Sigmoid colon (tissue), 6 donors: ENCODE measurements at regions not wholly inside any gene's neighbourhood (a gene's known extent, or its start where the extent isn't known, plus 50 kb on each side); places are given as distances from the start of the nearest gene placed in this dataset.
A peak's percentile ranks its signal among the peaks of the same experiment; 100 is the strongest.

Experiments used
- DNase-seq: peaks from one replicate; pipeline ENCODE4 v3.0.0-alpha.2; 2019
- H3K27ac ChIP-seq, 4 donors: fragments of 200-600 bp; sonication (generic); one replicate each; pipeline ENCODE4 v1.5.1; 2016 to 2019; ENCODE audit warnings: mild to moderate bottlenecking in 1 of 4
- H3K27me3 ChIP-seq, 3 donors: fragments of 200-600 bp; sonication (generic); one replicate each; pipeline ENCODE4 v1.5.1; 2019; ENCODE audit warnings: mild to moderate bottlenecking in 1 of 3
- H3K36me3 ChIP-seq, 4 donors: fragments of 200-600 bp; sonication (generic); one replicate each; pipeline ENCODE4 v1.5.1; 2016 to 2019
- H3K4me1 ChIP-seq, 4 donors: fragments of 200-600 bp; sonication (generic); one replicate each; pipeline ENCODE4 v1.5.1; 2017 to 2019
- H3K4me3 ChIP-seq, 4 donors: fragments of 200-600 bp; sonication (generic); one replicate each; pipeline ENCODE4 v1.5.1; 2017 to 2019; ENCODE audit warnings: mild to moderate bottlenecking in 2 of 4, moderate library complexity in 1 of 4
- H3K9me3 ChIP-seq, 4 donors: fragments of 200-600 bp in 3 of 4; sonication (generic) in 3 of 4; one replicate each; pipeline versions ENCODE4 v1.5.1 to v1.6.1; 2013 to 2019
- CTCF ChIP-seq, 4 experiments: fragments of 450-650 bp in 3 of 4; fragments of 200-600 bp in 1 of 4; IDR thresholded peaks; one replicate each; pipeline ENCODE4 v1.5.1; 2016 to 2019; ENCODE audit warnings: antibody characterized with exemption in 4 of 4, mild to moderate bottlenecking in 3 of 4, moderate library complexity in 2 of 4
- EP300 ChIP-seq, 4 donors: sonication (generic); formaldehyde crosslinking; IDR thresholded peaks; one replicate each; pipeline ENCODE4 v1.6.1; 2017; ENCODE audit warnings: antibody characterized with exemption in 4 of 4
- POLR2A ChIP-seq, 2 donors: fragments of 450-650 bp; IDR thresholded peaks; one replicate each; pipeline ENCODE4 v1.6.1; 2016; ENCODE audit warnings: antibody characterized with exemption in 2 of 2, mild to moderate bottlenecking in 2 of 2, moderate library complexity in 2 of 2
- POLR2AphosphoS5 ChIP-seq, 4 donors: sonication (generic); formaldehyde crosslinking; IDR thresholded peaks; one replicate each; pipeline ENCODE4 v1.6.1; 2017; ENCODE audit warnings: antibody characterized with exemption in 4 of 4
- WGBS, 2 donors: extraction: QIAGEN DNeasy Blood & Tissue Kit; methylation state at CpG; one replicate each; pipeline ENCODE4 v1.1.7; 2013; 5-methylcytosine and 5-hydroxymethylcytosine counted together
- intact Hi-C: fragments of 100-400 bp; cut with DNase I; formaldehyde crosslinking; loops from one replicate; pipeline ENCODE4 v1.15.1; 2023
- donor health status: healthy with polysubstance abuse.
- donor health status: healthy.

GRCh38 chr17:34776456-34777443, 184.5 kb downstream of the CCT6B start:
- Histone ChIP-seq H3K27ac (no peak overlapping the region), H3K4me3 (no peak overlapping the region), H3K27me3 (no peaks in the 10 kb centered on the region), H3K9me3 (no peaks in the 10 kb centered on the region), H3K4me1 (no peaks in the 10 kb centered on the region), H3K36me3 (no peaks in the 10 kb centered on the region)
- intact Hi-C loops = no loop called here
- no peak for TF ChIP-seq POLR2A (IDR thresholded peaks at IDR 0.05)
- no peak for TF ChIP-seq EP300 (IDR thresholded peaks at IDR 0.05)
- no peak for TF ChIP-seq POLR2AphosphoS5 (IDR thresholded peaks at IDR 0.05)
- no peak for TF ChIP-seq CTCF (IDR thresholded peaks at IDR 0.05)
- DNase-seq = no peak
- WGBS, 2 donors = 66 to 69% methylated on average over 17 of the region's 17 CpGs

- no peaks in the 10 kb centered on the region for H3K4me1 ChIP-seq
- no peak overlapping the region for H3K4me3 ChIP-seq
- no peak for DNase-seq
- no peaks in the 10 kb centered on the region for H3K9me3 ChIP-seq
- 70 to 76% methylated on average over 4 of the region's 4 CpGs for WGBS, 2 donors
- H3K36me3 ChIP-seq = no peaks in the 10 kb centered on the region
- no peak for TF ChIP-seq CTCF (IDR thresholded peaks at IDR 0.05)
- TF ChIP-seq EP300 (IDR thresholded peaks at IDR 0.05) = no peak
- no peak for TF ChIP-seq POLR2A (IDR thresholded peaks at IDR 0.05)
- TF ChIP-seq POLR2AphosphoS5 (IDR thresholded peaks at IDR 0.05) = no peak
- intact Hi-C loops = no loop called here
- H3K27ac ChIP-seq = no peak overlapping the region
- no peaks in the 10 kb centered on the region for H3K27me3 ChIP-seq
Measured at GRCh38 chr17:34773036-34773435, 188.2 kb downstream of the CCT6B start.

- no peak for TF ChIP-seq EP300 (IDR thresholded peaks at IDR 0.05)
- no peak for TF ChIP-seq POLR2AphosphoS5 (IDR thresholded peaks at IDR 0.05)
- no peak for TF ChIP-seq CTCF (IDR thresholded peaks at IDR 0.05)
- no peak for TF ChIP-seq POLR2A (IDR thresholded peaks at IDR 0.05)
- H3K36me3 ChIP-seq = no peaks in the 10 kb centered on the region
- intact Hi-C loops = no loop called here
- no peaks in the 10 kb centered on the region for H3K9me3 ChIP-seq
- H3K4me1 ChIP-seq = no peaks in the 10 kb centered on the region
- WGBS, 2 donors = 80 to 83% methylated on average over 5 of the region's 5 CpGs
- no peak overlapping the region for H3K4me3 ChIP-seq
- DNase-seq = no peak
- no peak overlapping the region for H3K27ac ChIP-seq
- no peaks in the 10 kb centered on the region for H3K27me3 ChIP-seq
Measured at GRCh38 chr17:34771891-34772290, 189.4 kb downstream of the CCT6B start.

GRCh38 chr17:34770586-34770985, 190.7 kb downstream of the CCT6B start:
- Histone ChIP-seq H3K36me3 (no peaks in the 10 kb centered on the region), H3K4me3 (no peak overlapping the region), H3K4me1 (no peaks in the 10 kb centered on the region), H3K9me3 (no peaks in the 10 kb centered on the region), H3K27ac (no peak overlapping the region), H3K27me3 (no peaks in the 10 kb centered on the region)
- intact Hi-C loops = no loop called here
- peak; percentile 4 for DNase-seq
- WGBS, 2 donors = 43 to 64% methylated on average over 3 of the region's 3 CpGs
- no peak for TF ChIP-seq POLR2A (IDR thresholded peaks at IDR 0.05)

GRCh38 chr17:34769899-34770298, 190.5 kb downstream of the TMEM132E start:
- no peaks in the 10 kb centered on the region for H3K27me3 ChIP-seq
- no peaks in the 10 kb centered on the region for H3K9me3 ChIP-seq
- no peak overlapping the region for H3K4me3 ChIP-seq
- WGBS, 2 donors = 85% methylated on average over 2 of the region's 2 CpGs
- no peak overlapping the region for H3K27ac ChIP-seq
- DNase-seq = no peak
- no peaks in the 10 kb centered on the region for H3K4me1 ChIP-seq
- intact Hi-C loops = no loop called here
- no peak for TF ChIP-seq POLR2AphosphoS5 (IDR thresholded peaks at IDR 0.05)
- TF ChIP-seq EP300 (IDR thresholded peaks at IDR 0.05) = no peak
- TF ChIP-seq POLR2A (IDR thresholded peaks at IDR 0.05) = no peak
- no peak for TF ChIP-seq CTCF (IDR thresholded peaks at IDR 0.05)
- H3K36me3 ChIP-seq = no peaks in the 10 kb centered on the region
